ENCODE measurements at regions not wholly inside any gene's neighbourhood (a gene's known extent, or its start where the extent isn't known, plus 50 kb on each side); places are given as distances from the start of the nearest gene placed in this dataset.

GRCh38 chr1:55481634-55482033, 266.5 kb upstream of the USP24 start:
- no peak for TF ChIP-seq YY1 (IDR thresholded peaks at IDR 0.05; ENCODE audit: insufficient read depth, insufficient read length)
- TF ChIP-seq ZNF274 (IDR thresholded peaks at IDR 0.05; ENCODE audit: low read depth, low read length), result no peak

All from NT2/D1 (cell line).